ENCODE measurements at regions not wholly inside any gene's neighbourhood (a gene's known extent, or its start where the extent isn't known, plus 50 kb on each side); places are given as distances from the start of the nearest gene placed in this dataset.
A peak's percentile ranks its signal among the peaks of the same experiment; 100 is the strongest.

GRCh38 chr12:75606151-75606550, 94.7 kb upstream of the KRR1 start:
- no peak for DNase-seq (ENCODE audit: low read depth)

- DNase-seq (ENCODE audit: low read depth): no peak
Observed at GRCh38 chr12:75603475-75603874, 92.1 kb upstream of the KRR1 start.

GRCh38 chr12:75602106-75602505, 90.7 kb upstream of the KRR1 start:
- no peak for DNase-seq (ENCODE audit: low read depth)

GRCh38 chr12:75600146-75600545, 88.7 kb upstream of the KRR1 start:
- DNase-seq (ENCODE audit: low read depth): no peak

- no peak for DNase-seq (ENCODE audit: low read depth)
Observed at GRCh38 chr12:75599061-75599460, 87.7 kb upstream of the KRR1 start.

GRCh38 chr12:75596406-75596805, 85.0 kb upstream of the KRR1 start:
- DNase-seq (ENCODE audit: low read depth): no peak

GRCh38 chr12:75592638-75593335, 81.4 kb upstream of the KRR1 start:
- DNase-seq (ENCODE audit: low read depth): no peak

GRCh38 chr12:75592086-75592485, 80.7 kb upstream of the KRR1 start:
- no peak for DNase-seq (ENCODE audit: low read depth)

- DNase-seq (ENCODE audit: low read depth): no peak
Observed at GRCh38 chr12:75591628-75592027, 80.2 kb upstream of the KRR1 start.

GRCh38 chr12:75589801-75590200, 78.4 kb upstream of the KRR1 start:
- no peak for DNase-seq (ENCODE audit: low read depth)

- peak; percentile 17 for DNase-seq (ENCODE audit: low read depth)
Observed at GRCh38 chr12:75587340-75588106, 76.1 kb upstream of the KRR1 start.

- DNase-seq (ENCODE audit: low read depth): peak; percentile 93
Observed at GRCh38 chr12:75585330-75585729, 73.9 kb upstream of the KRR1 start.

- DNase-seq (ENCODE audit: low read depth): no peak
Observed at GRCh38 chr12:75583355-75583754, 71.9 kb upstream of the KRR1 start.

- no peak for DNase-seq (ENCODE audit: low read depth)
Observed at GRCh38 chr12:75581515-75581914, 70.1 kb upstream of the KRR1 start.

GRCh38 chr12:75579552-75579951, 68.1 kb upstream of the KRR1 start:
- DNase-seq (ENCODE audit: low read depth): no peak

- no peak for DNase-seq (ENCODE audit: low read depth)
Observed at GRCh38 chr12:75578546-75578945, 67.1 kb upstream of the KRR1 start.

GRCh38 chr12:75577812-75578211, 66.4 kb upstream of the KRR1 start:
- DNase-seq (ENCODE audit: low read depth): no peak

GRCh38 chr12:75571656-75572205, 60.3 kb upstream of the KRR1 start:
- DNase-seq (ENCODE audit: low read depth): no peak

GRCh38 chr12:75571204-75571603, 59.8 kb upstream of the KRR1 start:
- no peak for DNase-seq (ENCODE audit: low read depth)

GRCh38 chr12:75568801-75569200, 57.4 kb upstream of the KRR1 start:
- DNase-seq (ENCODE audit: low read depth): no peak

GRCh38 chr12:75568393-75568792, 57.0 kb upstream of the KRR1 start:
- DNase-seq (ENCODE audit: low read depth): no peak

- no peak for DNase-seq (ENCODE audit: low read depth)
Observed at GRCh38 chr12:75565795-75566194, 54.4 kb upstream of the KRR1 start.

GRCh38 chr12:75564852-75565251, 53.4 kb upstream of the KRR1 start:
- no peak for DNase-seq (ENCODE audit: low read depth)
